CD14-positive monocyte (primary cell): ENCODE measurements at regions not wholly inside any gene's neighbourhood (a gene's known extent, or its start where the extent isn't known, plus 50 kb on each side); places are given as distances from the start of the nearest gene placed in this dataset. TPM values are rescaled to one million over a fixed set of nuclear protein-coding genes. Genes with fewer than 3 reads are reported as not detected.

Experiments used
- DNase-seq, 3 donors: peaks; one replicate each; pipeline ENCODE4 v3.0.0-alpha.2; 2011 to 2022
- H2AFZ ChIP-seq: 2 replicates; pipeline ENCODE4 v1.6.0; 2012; ENCODE audit warnings: mild to moderate bottlenecking, low read depth, low read length, inconsistent platforms; ENCODE audit not compliant: insufficient read depth, poor library complexity, severe bottlenecking
- H3K27ac ChIP-seq, 2 donors: 1 replicate in 1 of 2; 2 replicates in 1 of 2; pipeline ENCODE4 v1.5.1; 2012 to 2013; ENCODE audit warnings: low read length in 2 of 2, control low read depth in 1 of 2, inconsistent platforms in 1 of 2, low read depth in 1 of 2, mild to moderate bottlenecking in 1 of 2
- H3K27me3 ChIP-seq, 2 donors: one replicate each; pipeline versions ENCODE4 v1.6.0 to v1.6.1; 2011 to 2013; ENCODE audit warnings: low read length in 2 of 2; ENCODE audit not compliant: control insufficient read depth in 2 of 2, insufficient read depth in 2 of 2
- H3K36me3 ChIP-seq, 2 donors: replicated peaks in 1 of 2; 1 replicate in 1 of 2; 2 replicates in 1 of 2; pipeline versions ENCODE4 v1.5.1 to v1.6.1; 2012 to 2013; ENCODE audit warnings: low read length in 2 of 2, control low read depth in 1 of 2, inconsistent platforms in 1 of 2, mild to moderate bottlenecking in 1 of 2; ENCODE audit not compliant: insufficient read depth in 2 of 2, control insufficient read depth in 1 of 2
- H3K4me1 ChIP-seq, 2 donors: 1 replicate in 1 of 2; 2 replicates in 1 of 2; pipeline versions ENCODE4 v1.5.1 to v1.6.1; 2012 to 2013; ENCODE audit warnings: low read length in 2 of 2, control low read depth in 1 of 2, inconsistent platforms in 1 of 2, mild to moderate bottlenecking in 1 of 2, moderate library complexity in 1 of 2; ENCODE audit not compliant: insufficient read depth in 2 of 2, control insufficient read depth in 1 of 2
- H3K4me2 ChIP-seq: replicated peaks from 2 replicates; pipeline ENCODE3; 2012; ENCODE audit warnings: low read length, moderate library complexity, mild to moderate bottlenecking; ENCODE audit not compliant: poor library complexity, severe bottlenecking; ENCODE audit errors: extremely low read depth
- H3K4me3 ChIP-seq, 3 experiments: fragments of 200-600 bp in 1 of 3; sonication (generic) in 1 of 3; replicated peaks in 1 of 3; 1 replicate in 2 of 3; 2 replicates in 1 of 3; pipeline ENCODE4 v1.5.1; 2011 to 2013; ENCODE audit warnings: low read length in 3 of 3, mild to moderate bottlenecking in 3 of 3, control low read depth in 2 of 3, low read depth in 2 of 3, inconsistent platforms in 1 of 3, moderate library complexity in 1 of 3
- H3K79me2 ChIP-seq: 2 replicates; pipeline ENCODE4 v1.6.0; 2012; ENCODE audit warnings: mild to moderate bottlenecking, control low read depth, inconsistent platforms, low read length, moderate library complexity; ENCODE audit not compliant: insufficient read depth
- H3K9ac ChIP-seq: 2 replicates; pipeline ENCODE4 v1.6.0; 2017; ENCODE audit warnings: low read length, mild to moderate bottlenecking; ENCODE audit not compliant: insufficient read depth, poor library complexity, severe bottlenecking
- H3K9me3 ChIP-seq, 2 donors: replicated peaks in 1 of 2; 1 replicate in 1 of 2; 2 replicates in 1 of 2; pipeline versions ENCODE4 v1.5.1 to v1.6.1; 2012 to 2013; ENCODE audit warnings: low read length in 2 of 2, control low read depth in 1 of 2; ENCODE audit not compliant: control insufficient read depth in 1 of 2, insufficient read depth in 1 of 2
- H4K20me1 ChIP-seq: 2 replicates; pipeline ENCODE4 v1.6.0; 2012; ENCODE audit warnings: mild to moderate bottlenecking, low read length, control low read depth, moderate library complexity; ENCODE audit not compliant: insufficient read depth
- H3K27ac Mint-ChIP-seq, 7 donors: one replicate each; pipeline ENCODE4 v1.8.0; 2020; ENCODE audit warnings: mild to moderate bottlenecking in 7 of 7, mixed read lengths in 7 of 7, moderate library complexity in 6 of 7, inconsistent platforms in 2 of 7
- H3K27me3 Mint-ChIP-seq, 3 donors: one replicate each; pipeline ENCODE4 v1.8.0; 2021 to 2022; ENCODE audit warnings: low read depth in 3 of 3, mild to moderate bottlenecking in 3 of 3, mixed read lengths in 3 of 3, moderate library complexity in 3 of 3, inconsistent platforms in 1 of 3
- H3K36me3 Mint-ChIP-seq, 2 donors: one replicate each; pipeline ENCODE4 v1.8.0; 2020; ENCODE audit warnings: mixed read lengths in 2 of 2, inconsistent platforms in 1 of 2, mild to moderate bottlenecking in 1 of 2
- H3K4me1 Mint-ChIP-seq: one replicate; pipeline ENCODE4 v1.8.0; 2020; ENCODE audit warnings: mild to moderate bottlenecking, mixed read lengths
- H3K4me3 Mint-ChIP-seq, 2 donors: one replicate each; pipeline ENCODE4 v1.8.0; 2020; ENCODE audit warnings: mild to moderate bottlenecking in 2 of 2, mixed read lengths in 2 of 2, moderate library complexity in 1 of 2
- H3K9me3 Mint-ChIP-seq, 7 donors: one replicate each; pipeline ENCODE4 v1.8.0; 2020 to 2022; ENCODE audit warnings: mixed read lengths in 7 of 7, mild to moderate bottlenecking in 6 of 7, moderate library complexity in 6 of 7, inconsistent platforms in 2 of 7
- WGBS: methylation state at CpG from one replicate; pipeline ENCODE4 v1.1.5; 2013; ENCODE audit warnings: missing lambda C conversion rate; ENCODE audit not compliant: insufficient coverage; 5-methylcytosine and 5-hydroxymethylcytosine counted together
- intact Hi-C, 2 donors: fragments of 100-400 bp; cut with micrococcal nuclease; formaldehyde crosslinking; loops; one replicate each; pipeline versions ENCODE4 v1.15.0 to v1.15.1; 2023
- small RNA-seq: library from RNA; depleted of rRNA; stranded (forward); fragments of <200 nt; gene quantifications from one replicate; pipeline ENCODE3, GENCODE V24; 2012; ENCODE audit warnings: low read depth; ENCODE audit not compliant: insufficient read length
- TF ChIP-seq, protein P1 (sequence below): fragments of 200-600 bp; IDR thresholded peaks from one replicate; pipeline ENCODE4 v1.8.0; 2022; ENCODE audit warnings: antibody characterized with exemption, mild to moderate bottlenecking

DNA sequence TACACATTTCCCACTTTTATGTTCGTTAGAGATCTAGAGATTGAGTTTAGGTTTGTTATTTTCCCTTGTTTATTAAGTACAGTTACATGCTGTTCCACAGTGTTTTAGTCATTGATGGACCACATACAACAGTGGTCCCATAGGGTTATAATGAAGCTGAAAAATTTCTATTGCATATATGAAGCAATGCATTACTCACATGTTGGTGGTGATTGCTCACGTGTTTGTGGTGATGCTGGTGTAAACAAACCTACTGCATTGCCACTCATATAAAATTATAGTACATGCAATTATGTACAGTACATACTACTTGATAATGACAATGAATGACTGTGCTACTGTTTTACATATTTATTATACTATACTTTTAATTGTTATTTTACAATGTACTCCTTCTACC, 51.0 kb upstream of the NXPH2 start:
- Histone ChIP-seq H3K79me2 (no peaks in the 10 kb centered on the region), H3K4me2 (no peak overlapping the region), H3K9me3 (no peaks in the 10 kb centered on the region), H3K4me3 (no peak overlapping the region), H3K27ac (no peak overlapping the region), H3K9ac (no peak overlapping the region), H4K20me1 (no peaks in the 10 kb centered on the region), H3K27me3 (no peaks in the 10 kb centered on the region), H2AFZ (no peak overlapping the region), H3K4me1 (peaks cover 8% of the 10 kb centered on the region in 2 donors), H3K36me3 (no peaks in the 10 kb centered on the region)
- DNase-seq: no peak
- Mint-ChIP-seq H3K27me3 (peaks cover 0 to 1% (median 0%) of the 10 kb centered on the region in 3 donors), H3K27ac (no peak overlapping the region), H3K36me3 (no peaks in the 10 kb centered on the region), H3K4me1 (peaks cover 13% of the 10 kb centered on the region), H3K4me3 (no peak overlapping the region), H3K9me3 (no peaks in the 10 kb centered on the region)
- intact Hi-C loops: no loop called here
- no CpG with 5 or more reads among the region's 2 CpGs for WGBS
- TF ChIP-seq, protein P1, sequence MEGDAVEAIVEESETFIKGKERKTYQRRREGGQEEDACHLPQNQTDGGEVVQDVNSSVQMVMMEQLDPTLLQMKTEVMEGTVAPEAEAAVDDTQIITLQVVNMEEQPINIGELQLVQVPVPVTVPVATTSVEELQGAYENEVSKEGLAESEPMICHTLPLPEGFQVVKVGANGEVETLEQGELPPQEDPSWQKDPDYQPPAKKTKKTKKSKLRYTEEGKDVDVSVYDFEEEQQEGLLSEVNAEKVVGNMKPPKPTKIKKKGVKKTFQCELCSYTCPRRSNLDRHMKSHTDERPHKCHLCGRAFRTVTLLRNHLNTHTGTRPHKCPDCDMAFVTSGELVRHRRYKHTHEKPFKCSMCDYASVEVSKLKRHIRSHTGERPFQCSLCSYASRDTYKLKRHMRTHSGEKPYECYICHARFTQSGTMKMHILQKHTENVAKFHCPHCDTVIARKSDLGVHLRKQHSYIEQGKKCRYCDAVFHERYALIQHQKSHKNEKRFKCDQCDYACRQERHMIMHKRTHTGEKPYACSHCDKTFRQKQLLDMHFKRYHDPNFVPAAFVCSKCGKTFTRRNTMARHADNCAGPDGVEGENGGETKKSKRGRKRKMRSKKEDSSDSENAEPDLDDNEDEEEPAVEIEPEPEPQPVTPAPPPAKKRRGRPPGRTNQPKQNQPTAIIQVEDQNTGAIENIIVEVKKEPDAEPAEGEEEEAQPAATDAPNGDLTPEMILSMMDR: no peak

DNA sequence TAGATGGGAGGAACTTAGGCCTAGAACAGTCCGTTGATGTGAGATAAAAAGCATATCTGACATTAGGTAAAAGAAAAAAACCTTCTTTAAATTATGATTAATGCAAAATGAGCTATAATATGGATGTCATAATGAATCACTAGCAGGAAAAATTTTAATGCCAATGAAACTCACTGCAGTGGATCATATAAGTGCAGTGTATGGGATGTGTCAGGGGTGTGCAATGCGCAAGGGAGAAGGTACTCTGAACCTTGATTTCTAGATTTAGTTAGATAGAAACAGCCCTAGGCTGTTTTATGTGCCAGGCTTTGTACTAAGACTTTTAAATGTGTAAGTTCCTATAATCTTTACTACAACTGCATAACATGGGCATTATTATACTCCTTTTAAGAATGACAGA, 50.4 kb upstream of the NXPH2 start:
- intact Hi-C loops: no loop called here
- Histone ChIP-seq H4K20me1 (no peaks in the 10 kb centered on the region), H3K9ac (no peak overlapping the region), H3K27ac (no peak overlapping the region), H3K4me3 (no peak overlapping the region), H3K79me2 (no peaks in the 10 kb centered on the region), H3K9me3 (no peaks in the 10 kb centered on the region), H3K4me2 (no peak overlapping the region), H3K36me3 (no peaks in the 10 kb centered on the region), H3K4me1 (peaks cover 8% of the 10 kb centered on the region in 2 donors), H2AFZ (no peak overlapping the region), H3K27me3 (no peaks in the 10 kb centered on the region)
- no peaks in the 10 kb centered on the region for H3K9me3 Mint-ChIP-seq
- H3K4me1 Mint-ChIP-seq: peaks cover 14% of the 10 kb centered on the region
- TF ChIP-seq, protein P1: no peak
- H3K4me3 Mint-ChIP-seq: no peak overlapping the region
- H3K36me3 Mint-ChIP-seq: no peaks in the 10 kb centered on the region
- no peak for DNase-seq
- no CpG with 5 or more reads among the region's 2 CpGs for WGBS
- H3K27me3 Mint-ChIP-seq: peaks cover 0 to 1% (median 0%) of the 10 kb centered on the region in 3 donors
- H3K27ac Mint-ChIP-seq: no peak overlapping the region

Small RNA genes lying in the stretch of these regions (small RNA-seq; reads per million reads assigned to genes)
- not detected for gene RF00139
- gene RN7SKP286: not detected
